NCI-H1930 (cell line): ENCODE measurements at regions not wholly inside any gene's neighbourhood (a gene's known extent, or its start where the extent isn't known, plus 50 kb on each side); places are given as distances from the start of the nearest gene placed in this dataset.
"Not testable (repeated sequence)": the region's sequence is repeated elsewhere in the genome, so short reads cannot be mapped to it uniquely, and the experiment has no call there.

Experiments used
- DNase-seq, 2 experiments: peaks; one replicate each; lab custom pipeline; 2025; lab: John Stamatoyannopoulos, UW

DNA sequence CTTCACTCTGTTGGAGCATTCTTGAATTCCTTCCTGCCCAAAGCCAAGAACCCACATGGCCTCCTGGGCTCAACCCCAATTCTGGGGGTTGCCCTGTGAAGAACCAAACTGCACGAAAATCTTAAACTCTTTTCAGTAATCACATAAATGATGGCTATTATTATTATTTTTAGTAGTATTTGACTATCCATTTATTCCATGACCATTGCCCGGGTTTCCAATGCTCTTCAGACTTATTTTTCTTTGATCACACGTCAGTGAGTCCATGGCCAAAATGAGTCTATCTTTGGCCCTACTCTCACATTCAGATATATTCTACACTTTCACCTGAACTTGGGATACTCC is 185.9 kb downstream of the AVL9 start:
- no peak for DNase-seq

- no peak for DNase-seq
These were observed 185.2 kb downstream of the AVL9 start for GRCh38 chr7:32680259-32681173.

DNA sequence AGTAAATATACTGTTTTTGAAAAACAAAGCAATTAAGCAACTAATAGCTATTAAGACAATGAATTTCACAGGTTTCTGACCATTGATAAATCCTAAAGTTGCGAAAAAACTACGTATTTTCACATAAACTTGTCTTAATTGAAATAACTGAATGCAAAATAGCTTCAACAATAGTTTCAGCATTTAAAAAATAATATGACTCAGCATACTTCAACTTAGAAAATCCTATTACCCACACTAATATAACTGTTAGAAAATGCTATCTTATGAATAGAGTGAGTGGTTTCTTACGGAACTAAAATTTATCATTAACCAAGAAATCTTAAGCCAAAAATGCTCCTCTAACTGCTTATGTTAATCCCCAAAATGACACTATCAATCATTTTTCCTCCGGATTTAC is 183.9 kb downstream of the AVL9 start:
- no peak for DNase-seq

DNA sequence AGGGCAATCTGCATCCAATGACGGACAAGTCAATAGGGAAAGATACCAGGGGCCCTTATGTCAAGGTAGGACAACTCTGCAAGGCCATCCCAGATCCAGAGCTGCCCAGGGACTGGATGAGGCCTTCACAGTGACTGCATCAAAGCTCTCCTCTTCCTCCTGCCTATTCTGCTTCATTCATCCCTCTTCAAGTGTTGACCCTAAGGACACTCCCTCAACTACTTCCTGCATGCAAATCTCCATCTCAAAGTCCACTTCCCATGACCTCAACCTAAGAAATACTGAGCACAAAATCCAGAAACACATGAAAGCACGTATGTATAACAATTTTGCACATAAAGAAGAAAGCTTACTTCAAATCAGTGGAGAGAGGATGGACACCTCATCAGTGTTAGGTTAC is 182.3 kb downstream of the AVL9 start:
- no peak for DNase-seq

GRCh38 chr7:32676249-32676941 is 181.1 kb downstream of the AVL9 start:
- DNase-seq = no peak

DNA sequence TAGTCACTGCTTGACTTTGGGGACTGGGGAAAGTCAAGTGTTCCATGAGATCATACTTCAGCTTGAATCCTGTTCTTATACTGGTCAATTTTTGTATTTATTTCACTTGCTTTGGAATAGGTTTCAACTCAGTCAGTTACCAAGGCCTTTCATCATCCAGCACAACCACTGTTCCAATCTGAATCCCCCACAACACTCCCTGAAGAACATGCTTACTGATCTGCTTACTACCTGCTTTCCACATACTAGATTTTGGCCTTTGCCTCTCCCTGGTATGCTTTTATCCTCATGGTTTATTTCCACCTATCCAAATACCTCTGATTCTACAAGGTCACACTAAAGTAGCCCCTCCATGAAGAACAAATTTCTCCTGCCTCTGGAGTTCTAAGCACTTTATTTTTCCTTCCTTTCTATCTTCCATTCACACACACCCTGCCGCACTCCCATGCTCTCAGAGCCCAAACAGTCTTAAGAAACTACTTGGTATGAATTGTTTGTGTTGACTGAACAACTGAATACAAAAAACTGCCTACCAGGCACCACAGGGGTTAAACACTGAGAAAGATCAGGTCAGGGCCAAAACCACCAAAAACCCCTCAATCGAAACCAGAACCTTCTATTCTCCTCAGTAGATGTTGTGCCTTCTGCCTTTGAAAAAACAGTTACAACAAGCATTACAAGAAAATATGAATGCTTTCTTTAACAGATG is 178.1 kb downstream of the AVL9 start:
- no peak for DNase-seq

DNA sequence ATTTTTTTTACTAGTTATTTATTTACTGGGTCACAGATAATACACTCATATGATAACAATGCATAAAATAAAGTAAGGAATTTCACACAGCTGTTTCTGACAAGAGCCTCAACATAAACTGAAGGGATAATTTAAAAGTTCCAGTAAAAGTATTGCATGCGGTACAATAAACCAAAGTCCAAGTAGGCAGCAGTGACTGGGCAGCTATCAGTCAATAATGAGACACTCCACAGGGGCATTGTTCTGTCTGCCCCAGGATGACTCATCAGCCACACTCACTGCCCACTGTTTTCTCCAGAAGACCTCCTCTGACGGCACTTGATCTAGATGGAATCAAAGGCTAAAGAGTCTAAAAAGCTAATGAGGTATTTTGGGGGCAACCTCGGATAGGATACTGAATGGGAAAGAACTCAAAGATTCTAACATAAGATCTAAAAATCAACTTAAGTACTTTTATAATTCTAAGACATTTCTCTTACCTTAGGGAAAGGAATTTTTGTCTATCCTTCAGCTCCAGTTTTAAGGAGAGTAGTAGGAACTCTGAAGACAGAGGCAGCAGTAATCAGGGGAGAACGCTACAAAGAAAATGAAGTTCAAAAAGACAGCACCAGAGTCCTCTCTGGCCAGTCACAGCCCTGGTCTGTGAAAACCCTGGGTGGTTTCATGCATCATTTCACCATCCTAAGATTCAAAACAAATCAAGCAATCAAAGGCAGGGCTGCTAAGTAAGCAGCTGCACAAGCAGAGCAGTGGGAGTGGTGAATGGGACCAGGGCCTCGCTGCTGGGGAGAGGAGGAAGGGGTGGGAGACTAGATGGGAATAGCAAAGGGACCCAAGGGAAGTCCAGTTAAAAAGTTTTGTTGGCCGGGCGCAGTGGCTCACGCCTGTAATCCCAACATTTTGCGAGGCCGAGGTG is 175.1 kb downstream of the AVL9 start:
- DNase-seq = no peak

- DNase-seq = peak in 1 of 2 experiments; percentile 4
These were observed 174.0 kb downstream of the AVL9 start for GRCh38 chr7:32669173-32669870.

DNA sequence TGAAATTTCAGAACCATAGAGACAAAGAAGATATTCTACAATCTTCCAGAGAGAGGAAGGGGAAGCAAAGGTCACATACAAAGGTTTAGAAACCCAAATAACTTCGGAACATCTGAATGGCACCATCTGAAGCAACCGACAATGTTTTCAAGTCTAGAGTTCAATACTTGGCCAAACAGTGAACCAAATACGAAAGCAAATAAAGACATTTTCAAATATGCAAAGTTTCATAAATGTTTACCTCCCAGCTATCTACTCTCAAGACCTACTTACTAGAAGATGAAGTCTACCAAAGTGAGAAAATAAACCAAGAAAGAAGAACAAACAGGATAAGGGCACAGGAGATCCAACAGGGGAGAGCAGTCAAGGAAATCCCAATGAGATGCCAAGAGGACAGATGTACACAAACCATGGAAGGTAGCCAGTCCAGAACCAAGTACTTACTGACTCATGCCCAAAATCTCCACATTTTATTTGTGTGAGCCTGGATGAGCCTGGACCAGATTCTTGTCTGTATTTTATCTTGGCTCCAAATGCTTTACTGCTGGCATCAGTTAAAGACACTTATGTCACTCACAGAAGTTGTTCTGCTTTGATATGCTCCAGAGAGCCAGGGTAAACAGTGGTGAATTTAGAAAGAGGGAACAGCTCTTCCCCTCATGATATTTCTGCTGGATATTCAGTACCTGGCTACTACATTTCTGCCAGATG is 173.3 kb downstream of the AVL9 start:
- DNase-seq = not testable (repeated sequence)

DNA sequence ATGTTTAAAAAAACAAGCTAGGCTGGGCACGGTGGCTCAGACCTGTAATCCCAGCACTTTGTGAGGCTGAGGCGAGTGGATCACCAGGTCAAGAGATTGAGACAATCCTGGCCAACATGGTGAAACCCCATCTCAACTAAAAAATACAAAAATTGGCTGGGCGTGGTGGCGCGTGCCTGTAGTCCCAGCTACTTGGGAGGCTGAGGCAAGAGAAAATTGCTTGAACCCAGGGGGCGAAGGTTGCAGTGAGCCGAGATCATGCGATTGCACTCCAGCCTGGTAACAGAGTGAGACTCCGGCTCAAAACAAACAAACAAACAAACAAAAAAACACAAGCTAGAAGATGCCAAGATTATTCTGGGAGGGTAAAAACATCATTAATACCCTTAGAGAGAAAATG is 172.3 kb downstream of the AVL9 start:
- DNase-seq = not testable (repeated sequence)

GRCh38 chr7:32663805-32664211 is 168.5 kb downstream of the AVL9 start:
- DNase-seq = not testable (repeated sequence)

DNA sequence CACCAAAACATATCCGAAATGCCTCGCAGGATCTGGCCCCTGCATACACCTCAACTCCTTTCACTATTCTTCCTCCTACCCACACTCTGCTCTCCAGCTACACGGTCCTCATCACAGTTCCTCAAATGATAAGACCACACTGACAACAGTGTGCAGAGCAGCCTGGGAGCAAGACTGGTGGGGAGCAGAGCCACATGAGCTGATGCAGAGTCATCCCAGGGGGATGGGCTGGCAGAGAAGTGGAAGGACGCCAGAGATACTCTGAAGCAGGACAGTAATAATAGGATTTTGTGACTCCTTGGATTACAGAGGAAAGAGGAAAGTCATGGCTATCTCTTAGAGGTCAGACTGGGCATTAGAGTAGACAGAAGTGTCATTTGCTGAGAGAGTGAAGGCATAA is 167.2 kb downstream of the AVL9 start:
- not testable (repeated sequence) for DNase-seq

GRCh38 chr7:32661929-32662328 is 166.6 kb downstream of the AVL9 start:
- no peak for DNase-seq

DNA sequence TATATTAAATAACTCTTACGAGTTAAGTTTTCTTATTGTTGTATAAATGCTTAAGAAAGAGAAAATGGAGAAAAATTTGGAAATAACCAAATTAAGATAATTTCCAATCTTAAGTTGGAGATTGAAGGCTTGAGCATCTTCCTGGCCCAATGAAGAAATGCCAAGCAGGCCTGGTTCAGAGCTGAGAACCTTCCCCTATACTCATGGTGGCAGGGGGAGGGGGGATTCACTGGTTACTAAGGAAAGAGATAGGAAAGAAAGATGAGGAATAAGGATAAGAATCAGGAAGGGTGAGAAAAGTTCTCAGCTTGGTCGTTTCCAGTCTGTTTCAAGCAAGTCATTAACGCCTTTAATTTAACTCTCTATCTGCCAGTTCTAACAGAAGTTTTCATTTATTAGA is 166.2 kb downstream of the AVL9 start:
- no peak for DNase-seq

GRCh38 chr7:32660936-32661335 is 165.6 kb downstream of the AVL9 start:
- DNase-seq = no peak

DNA sequence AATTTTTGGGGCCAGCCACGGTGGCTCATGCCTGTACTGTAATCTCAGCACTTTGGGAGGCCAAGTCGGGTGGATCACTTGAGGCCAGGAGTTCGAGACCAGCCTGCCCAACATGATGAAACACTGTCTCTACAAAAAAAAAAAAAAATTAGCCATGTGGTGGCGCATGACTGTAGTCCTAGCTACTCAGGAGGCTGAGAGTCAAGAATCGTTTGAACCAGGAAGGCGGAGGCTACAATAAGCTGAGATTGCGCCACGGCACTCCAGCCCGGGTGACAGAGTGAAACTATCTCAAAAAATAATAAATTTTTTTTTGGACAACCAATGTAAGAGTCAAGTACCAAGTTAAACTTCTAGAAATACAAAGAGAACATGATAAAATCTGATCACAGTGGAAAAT is 164.6 kb downstream of the AVL9 start:
- DNase-seq = no peak

GRCh38 chr7:32658467-32658869 is 163.2 kb downstream of the AVL9 start:
- no peak for DNase-seq

- no peak for DNase-seq
These were observed 162.7 kb downstream of the AVL9 start for GRCh38 chr7:32658034-32658433.

- DNase-seq = not testable (repeated sequence)
These were observed 159.3 kb downstream of the AVL9 start for GRCh38 chr7:32654549-32654948.

GRCh38 chr7:32650356-32650755 is 155.1 kb downstream of the AVL9 start:
- DNase-seq = not testable (repeated sequence)
